ENCODE measurements at regions not wholly inside any gene's neighbourhood (a gene's known extent, or its start where the extent isn't known, plus 50 kb on each side); places are given as distances from the start of the nearest gene placed in this dataset.
"Not testable (repeated sequence)": the region's sequence is repeated elsewhere in the genome, so short reads cannot be mapped to it uniquely, and the experiment has no call there.

- intact Hi-C loops (cut with DNase I): no loop called here
- DNase-seq: no peak
Observed at GRCh38 chr17:78305801-78306200, 54.1 kb downstream of the SOCS3 start.

GRCh38 chr17:78304549-78305037 lies 55.3 kb downstream of the SOCS3 start:
- intact Hi-C loops (cut with DNase I): no loop called here
- peak in 1 of 10 donors; percentile 72 for DNase-seq

- intact Hi-C loops (cut with DNase I): no loop called here
- no peak for DNase-seq
Observed at GRCh38 chr17:78302478-78302877, 57.4 kb downstream of the SOCS3 start.

GRCh38 chr17:78301821-78302213 lies 58.1 kb downstream of the SOCS3 start:
- no peak for DNase-seq
- intact Hi-C loops (cut with DNase I): no loop called here

- DNase-seq: no peak
- intact Hi-C loops (cut with DNase I): no loop called here
Observed at GRCh38 chr17:78300962-78301820, 58.7 kb downstream of the SOCS3 start.

- intact Hi-C loops (cut with DNase I): no loop called here
- DNase-seq: no peak
Observed at GRCh38 chr17:78299049-78299448, 60.8 kb downstream of the SOCS3 start.

- intact Hi-C loops (cut with DNase I): no loop called here
- DNase-seq: no peak
Observed at GRCh38 chr17:78294776-78295175, 63.3 kb downstream of the TMEM235 start.

GRCh38 chr17:78294356-78294755 lies 62.9 kb downstream of the TMEM235 start:
- DNase-seq: no peak
- intact Hi-C loops (cut with DNase I): no loop called here

GRCh38 chr17:78293151-78293550 lies 61.7 kb downstream of the TMEM235 start:
- DNase-seq; intact Hi-C loops (cut with DNase I): not testable (repeated sequence)

- no peak for DNase-seq
- intact Hi-C loops (cut with DNase I): loop anchor here (2.0 kb wide), 1 partner anchor 129 kb away; no protein-coding TSS in a partner anchor
Observed at GRCh38 chr17:78291944-78292910, 60.8 kb downstream of the TMEM235 start.

GRCh38 chr17:78290721-78291120 lies 59.3 kb downstream of the TMEM235 start:
- intact Hi-C loops (cut with DNase I): loop anchor here (2.0 kb wide), 1 partner anchor 130 kb away; no protein-coding TSS in a partner anchor
- no peak for DNase-seq

Measured in posterior cingulate gyrus (tissue), 11 donors.